K562 (cell line): ENCODE measurements at regions not wholly inside any gene's neighbourhood (a gene's known extent, or its start where the extent isn't known, plus 50 kb on each side); places are given as distances from the start of the nearest gene placed in this dataset.

ENCODE experiments used
- ATAC-seq: fragments of 200-7000 bp; cut with Tn5 transposase; 3 replicates; pipeline ENCODE4 v1.9.1; 2020; ENCODE audit warnings: moderate library complexity
- BruUV-seq: library from RNA; stranded (reverse); fragments of 400-500 nt; replicated peaks from 2 replicates; lab custom pipeline; 2021; lab: Mats Ljungman, UMichigan
- CTCF ChIA-PET: fragments of 300-600 bp; formaldehyde crosslinking; extraction: SDS; loops from one replicate; lab custom pipeline; 2021; ENCODE audit warnings: low intra/inter-chr PET ratio; lab: Yijun Ruan, JAX
- POLR2A ChIA-PET: fragments of 300-600, 350-650 bp; sonication (Branson Sonifier 250); formaldehyde crosslinking; extraction: SDS; loops from one replicate; lab custom pipeline; 2021; ENCODE audit warnings: antibody characterized with exemption, inconsistent platforms; lab: Yijun Ruan, JAX
- DNase-seq, 4 experiments: peaks; one replicate each; pipeline versions ENCODE4 v3.0.0 to v3.0.0-alpha.2; 2011 to 2018; ENCODE audit warnings: low spot score in 3 of 4, mixed read lengths in 3 of 4; ENCODE audit errors: extremely low read depth in 1 of 4
- FAIRE-seq: peaks from 2 replicates; lab custom pipeline; 2011; peaks lifted over from hg19 to GRCh38; lab: Jason Lieb, UNC
- H2AFZ ChIP-seq: 2 replicates; pipeline ENCODE4 v1.6.0; 2011; ENCODE audit warnings: low read depth, low read length, control low read depth, inconsistent platforms
- H3K27ac ChIP-seq: fragments of 200-600 bp; 3 replicates; pipeline ENCODE4 v1.8.0; 2011; ENCODE audit warnings: low read depth, mild to moderate bottlenecking, control low read depth, inconsistent platforms, low read length, moderate library complexity, mixed read lengths; ENCODE audit errors: extremely low read depth
- H3K27me3 ChIP-seq, 2 experiments: fragments of 300-600 bp in 1 of 2; 2 replicates in 1 of 2; 3 replicates in 1 of 2; pipeline versions ENCODE4 v1.6.0 to v1.8.0; 2011; ENCODE audit warnings: inconsistent platforms in 2 of 2, low read length in 2 of 2, mild to moderate bottlenecking in 1 of 2, mixed read lengths in 1 of 2, moderate library complexity in 1 of 2; ENCODE audit not compliant: control insufficient read depth in 2 of 2, insufficient read depth in 2 of 2
- H3K36me3 ChIP-seq: fragments of 300-600 bp; 3 replicates; pipeline ENCODE4 v1.8.0; 2011; ENCODE audit warnings: mild to moderate bottlenecking, low read length, inconsistent platforms; ENCODE audit not compliant: control insufficient read depth, insufficient read depth
- H3K4me1 ChIP-seq, 2 experiments: fragments of 200-600 bp in 1 of 2; replicated peaks in 1 of 2; 2 replicates in 1 of 2; 3 replicates in 1 of 2; pipeline versions ENCODE4 v1.5.1 to v1.8.0; 2011; ENCODE audit warnings: inconsistent platforms in 2 of 2, low read length in 2 of 2, mild to moderate bottlenecking in 1 of 2, mixed read lengths in 1 of 2, moderate library complexity in 1 of 2; ENCODE audit not compliant: control insufficient read depth in 2 of 2, insufficient read depth in 2 of 2
- H3K4me2 ChIP-seq: 2 replicates; pipeline ENCODE4 v1.6.1; 2011; ENCODE audit warnings: low read length, control low read depth, inconsistent platforms, mixed read lengths; ENCODE audit not compliant: insufficient read depth
- H3K4me3 ChIP-seq: fragments of 200-600 bp; sonication (generic), shearing (Covaris generic); 2 replicates; pipeline ENCODE4 v1.5.1; 2016; ENCODE audit warnings: control low read depth, inconsistent platforms
- H3K79me2 ChIP-seq: fragments of 200-600 bp; 3 replicates; pipeline ENCODE4 v1.8.0; 2011; ENCODE audit warnings: low read length, inconsistent platforms; ENCODE audit not compliant: control insufficient read depth, insufficient read depth
- H3K9ac ChIP-seq, 2 experiments: 2 replicates each; pipeline versions ENCODE4 v1.6.0 to v1.6.1; 2011; ENCODE audit warnings: low read depth in 2 of 2, low read length in 2 of 2, control low read depth in 1 of 2, inconsistent platforms in 1 of 2, mild to moderate bottlenecking in 1 of 2, mixed read lengths in 1 of 2; ENCODE audit not compliant: insufficient read depth in 1 of 2
- H3K9me1 ChIP-seq: one replicate; pipeline ENCODE4 v1.6.0; 2011; ENCODE audit warnings: inconsistent platforms, mild to moderate bottlenecking, low read length, moderate library complexity; ENCODE audit not compliant: control insufficient read depth, insufficient read depth
- H3K9me3 ChIP-seq: replicated peaks from 2 replicates; pipeline ENCODE4 v1.5.1; 2011; ENCODE audit warnings: low read depth, low read length, inconsistent platforms; ENCODE audit not compliant: control insufficient read depth, insufficient read depth
- H4K20me1 ChIP-seq: replicated peaks from 2 replicates; pipeline ENCODE4 v1.6.1; 2011; ENCODE audit warnings: low read length, inconsistent platforms, mixed read lengths; ENCODE audit not compliant: control insufficient read depth, insufficient read depth
- CBX5 ChIP-seq: IDR thresholded peaks from 2 replicates; pipeline ENCODE4 v1.6.1; 2014; ENCODE audit warnings: low read depth, borderline replicate concordance
- ESRRA ChIP-seq: fragments of 450-650 bp; IDR thresholded peaks from 2 replicates; pipeline ENCODE4 v1.6.1; 2014; ENCODE audit warnings: low read depth, mild to moderate bottlenecking, moderate library complexity, borderline replicate concordance
- FUS ChIP-seq: fragments of 200-400 bp; formaldehyde crosslinking; optimal IDR thresholded peaks from 2 replicates; pipeline ENCODE3; 2017; ENCODE audit warnings: low read depth, low read length
- KDM5B ChIP-seq: fragments of 200-600 bp; sonication (generic); IDR thresholded peaks from 2 replicates; pipeline ENCODE4 v1.6.1; 2012; ENCODE audit warnings: low read depth, mild to moderate bottlenecking, moderate library complexity, low read length, control low read depth, inconsistent platforms; ENCODE audit not compliant: insufficient replicate concordance
- MBD1 ChIP-seq: fragments of 250-450 bp; sonication (Bioruptor Pico); IDR thresholded peaks from 2 replicates; pipeline ENCODE4 v1.8.0; 2022; ENCODE audit warnings: inconsistent platforms
- NFE2 ChIP-seq: IDR thresholded peaks from 2 replicates; pipeline ENCODE4 v1.6.1; 2014; ENCODE audit warnings: antibody characterized with exemption, low read depth
- SUPT5H ChIP-seq: fragments of 450-650 bp; IDR thresholded peaks from 2 replicates; pipeline ENCODE4 v1.6.1; 2016
- TAL1 ChIP-seq: fragments of 450-650 bp; IDR thresholded peaks from 2 replicates; pipeline ENCODE4 v1.6.1; 2016; ENCODE audit warnings: mild to moderate bottlenecking
- ZKSCAN3 ChIP-seq: fragments of 250-450 bp; sonication (Bioruptor Pico); IDR thresholded peaks from 2 replicates; pipeline ENCODE4 v1.4.0; 2020
- ZNF146 ChIP-seq: IDR thresholded peaks from one replicate; pipeline ENCODE4 v1.6.1; 2018; ENCODE audit warnings: missing compliant biosample characterization; ENCODE audit not compliant: unreplicated experiment
- ZNF609 ChIP-seq: sonication (generic); formaldehyde crosslinking; IDR thresholded peaks from 2 replicates; pipeline ENCODE4 v1.8.1; 2023; ENCODE audit warnings: missing genetic modification reagents, mild to moderate bottlenecking, borderline replicate concordance
- WGBS: fragments of 100-300 bp; shearing (Covaris generic); methylation state at CpG from one replicate; pipeline ENCODE4 v1.1.6; 2016; ENCODE audit warnings: low coverage, mixed read lengths; ENCODE audit not compliant: insufficient coverage; ENCODE audit errors: missing lambda C conversion rate; 5-methylcytosine and 5-hydroxymethylcytosine counted together
- in situ Hi-C: fragments of 300-500 bp; cut with MboI; formaldehyde crosslinking; loops from 4 replicates; pipeline ENCODE4 v1.15.0; 2018; ENCODE audit warnings: inconsistent platforms, mixed read lengths
- intact Hi-C: fragments of 100-400 bp; cut with micrococcal nuclease; formaldehyde crosslinking; loops from 2 replicates; pipeline ENCODE4 v1.14.2; 2022

GRCh38 chr15:63434576-63435186, 53.0 kb upstream of the CA12 start (continued):
- TF ChIP-seq MBD1 (no peak), ZNF146 (CRISPR knock-in tag) (no peak), TAL1 (peak; percentile 23; the same call in 1 of the 2 replicates), FUS (no peak), ZKSCAN3 (CRISPR knock-in tag) (no peak)

GRCh38 chr15:63435204-63435820, 53.7 kb upstream of the CA12 start:
- intact Hi-C loops: no loop called here
- H3K9ac ChIP-seq: no peak overlapping the region

More at GRCh38 chr15:63435204-63435820, 53.7 kb upstream of the CA12 start:
- DNase-seq (no peak), ATAC-seq (no peak), FAIRE-seq (no peak)
- CTCF ChIA-PET: no interaction called here
- POLR2A ChIA-PET: interaction anchor here (0.5 to 1.1 kb wide), 2 partner anchors 11 to 33 kb away, joined by 3 to 5 read pairs; no protein-coding TSS in a partner anchor
- H3K79me2 ChIP-seq: no peaks in the 10 kb centered on the region
- TF ChIP-seq ZNF609 (CRISPR knock-in tag) (no peak), KDM5B (no peak), ESRRA (no peak), SUPT5H (no peak), NFE2 (no peak), CBX5 (no peak)
- H3K9me1 ChIP-seq: no peaks in the 10 kb centered on the region
- no peak overlapping the region for H3K4me2 ChIP-seq
- no peaks in the 10 kb centered on the region; a peak in 1 of 5 replicates for H3K27me3 ChIP-seq
- no TSS peak for BruUV-seq
- no peaks in the 10 kb centered on the region for H3K9me3 ChIP-seq
- peak overlapping the region; percentile 61 for H2AFZ ChIP-seq
- H3K4me1 ChIP-seq: peaks cover 14 to 26% of the 10 kb centered on the region in 2 experiments; a peak in 4 of 5 replicates
- no peak overlapping the region for H3K4me3 ChIP-seq
- no peak overlapping the region for H3K27ac ChIP-seq
- WGBS: 87% methylated on average over 8 of the region's 9 CpGs
- H3K36me3 ChIP-seq: no peaks in the 10 kb centered on the region
- in situ Hi-C loops: no loop called here
- no peaks in the 10 kb centered on the region for H4K20me1 ChIP-seq
